Cardiac fibroblast (primary cell): ENCODE measurements at regions not wholly inside any gene's neighbourhood (a gene's known extent, or its start where the extent isn't known, plus 50 kb on each side); places are given as distances from the start of the nearest gene placed in this dataset.

Experiments
- DNase-seq, 2 donors: peaks; one replicate each; pipeline versions ENCODE4 v3.0.0 to v3.0.0-alpha.2; 2010; ENCODE audit warnings: low read depth in 2 of 2
- H3K4me3 ChIP-seq, 2 donors: replicated peaks in 1 of 2; 1 replicate in 1 of 2; 2 replicates in 1 of 2; pipeline ENCODE4 v1.5.1; 2011; ENCODE audit warnings: low read depth in 2 of 2, low read length in 2 of 2, mild to moderate bottlenecking in 2 of 2, moderate library complexity in 1 of 2
- CTCF ChIP-seq: IDR thresholded peaks from one replicate; pipeline ENCODE4 v1.5.1; 2011; ENCODE audit warnings: low read depth, mild to moderate bottlenecking, low read length, inconsistent platforms

DNA sequence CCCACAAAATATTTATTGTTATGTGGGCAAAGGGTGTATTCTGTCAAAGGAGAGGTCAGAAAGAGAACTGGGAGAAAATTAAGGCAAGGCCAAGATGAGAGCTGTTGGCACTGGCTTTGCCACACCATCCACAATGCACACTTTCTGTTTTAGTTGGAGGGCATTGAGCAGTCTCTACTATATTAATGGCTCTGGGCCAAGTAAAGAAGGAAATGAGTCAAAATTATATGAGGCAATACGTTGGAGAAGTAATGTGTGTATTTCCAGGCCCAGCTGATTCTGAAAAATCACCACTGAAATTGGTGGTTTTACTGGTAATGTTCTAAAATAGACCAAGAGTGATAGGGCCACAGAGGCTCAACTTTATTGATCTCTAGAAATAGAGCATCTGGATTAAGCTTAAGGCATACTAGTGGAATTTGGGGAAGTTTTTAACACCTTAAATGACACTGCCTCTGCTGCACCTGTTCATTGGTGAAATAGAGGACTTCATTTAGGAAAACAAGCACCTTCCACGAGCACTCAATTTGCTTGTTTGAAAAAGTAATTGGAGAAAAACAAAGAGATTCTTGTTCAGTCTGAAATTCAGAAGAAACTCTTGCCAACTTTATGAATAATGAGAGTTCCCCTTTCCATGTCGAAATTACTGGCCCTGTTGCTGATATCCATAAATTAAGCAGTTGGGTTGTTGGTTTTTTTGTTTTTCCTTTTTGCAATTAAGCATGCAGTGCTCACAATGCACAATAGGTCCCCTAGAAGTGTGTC lies 424.9 kb downstream of the ADGRL2 start:
- peak; percentile 83 to 84 for DNase-seq
- H3K4me3 ChIP-seq, result no peak overlapping the region
- no peak for TF ChIP-seq CTCF

GRCh38 chr1:82223091-82223490 lies 422.4 kb downstream of the ADGRL2 start:
- DNase-seq, result no peak
- no peak overlapping the region for H3K4me3 ChIP-seq
- TF ChIP-seq CTCF, result no peak

- no peak for TF ChIP-seq CTCF
- no peak for DNase-seq
Observed at GRCh38 chr1:82221721-82222120, 421.0 kb downstream of the ADGRL2 start.

GRCh38 chr1:82220754-82221153 lies 420.0 kb downstream of the ADGRL2 start:
- no peak for DNase-seq
- no peak overlapping the region for H3K4me3 ChIP-seq
- TF ChIP-seq CTCF, result no peak

More at GRCh38 chr1:82221721-82222120, 421.0 kb downstream of the ADGRL2 start:
- no peak overlapping the region for H3K4me3 ChIP-seq

GRCh38 chr1:82219841-82220240 lies 419.1 kb downstream of the ADGRL2 start:
- TF ChIP-seq CTCF, result no peak
- DNase-seq, result no peak
- no peak overlapping the region for H3K4me3 ChIP-seq

- DNase-seq, result no peak
- no peak for TF ChIP-seq CTCF
- H3K4me3 ChIP-seq, result no peak overlapping the region
Observed at GRCh38 chr1:82218846-82219245, 418.1 kb downstream of the ADGRL2 start.

- DNase-seq, result no peak
- no peak for TF ChIP-seq CTCF
- no peak overlapping the region for H3K4me3 ChIP-seq
Observed at GRCh38 chr1:82215853-82216175, 415.1 kb downstream of the ADGRL2 start.
